Astrocyte of the cerebellum (primary cell): ENCODE measurements at regions not wholly inside any gene's neighbourhood (a gene's known extent, or its start where the extent isn't known, plus 50 kb on each side); places are given as distances from the start of the nearest gene placed in this dataset.

Experiments
- DNase-seq: peaks from one replicate; pipeline ENCODE4 v3.0.0-alpha.2; 2011; ENCODE audit warnings: low read depth
- H3K4me3 ChIP-seq: 2 replicates; pipeline ENCODE4 v1.5.1; 2011; ENCODE audit warnings: mild to moderate bottlenecking, low read depth, low read length, moderate library complexity
- in situ Hi-C: cut with HindIII; loops from 2 replicates; pipeline ENCODE4 v1.10.0; 2017; ENCODE audit warnings: low sequenced_read_pairs
- TF ChIP-seq, protein P1 (sequence below): IDR thresholded peaks from 2 replicates; pipeline ENCODE4 v1.5.1; 2012; ENCODE audit warnings: low read length, low read depth, moderate library complexity, mild to moderate bottlenecking; ENCODE audit errors: missing control alignments

DNA sequence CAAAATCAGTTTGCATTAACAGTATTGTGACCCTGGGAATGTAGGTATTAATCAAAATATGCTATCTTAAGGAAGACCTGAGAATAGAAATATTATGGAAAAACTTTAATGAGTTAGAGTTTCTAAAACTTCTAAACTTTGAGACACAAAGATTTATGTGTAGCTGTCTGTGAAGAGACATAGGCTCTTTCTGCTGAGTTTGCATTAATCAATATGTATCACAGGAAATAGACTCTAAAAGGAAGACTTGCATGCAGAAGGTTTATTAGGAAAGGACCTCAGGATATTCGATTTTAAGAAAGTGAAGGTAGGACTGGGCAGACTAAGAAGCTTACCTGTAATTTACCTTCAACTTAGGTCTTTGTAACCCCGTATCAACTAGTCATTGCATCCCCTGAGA, 494.8 kb upstream of the NRXN1 start:
- DNase-seq: no peak
- H3K4me3 ChIP-seq: no peak overlapping the region
- in situ Hi-C loops: no loop called here
- TF ChIP-seq, protein P1, sequence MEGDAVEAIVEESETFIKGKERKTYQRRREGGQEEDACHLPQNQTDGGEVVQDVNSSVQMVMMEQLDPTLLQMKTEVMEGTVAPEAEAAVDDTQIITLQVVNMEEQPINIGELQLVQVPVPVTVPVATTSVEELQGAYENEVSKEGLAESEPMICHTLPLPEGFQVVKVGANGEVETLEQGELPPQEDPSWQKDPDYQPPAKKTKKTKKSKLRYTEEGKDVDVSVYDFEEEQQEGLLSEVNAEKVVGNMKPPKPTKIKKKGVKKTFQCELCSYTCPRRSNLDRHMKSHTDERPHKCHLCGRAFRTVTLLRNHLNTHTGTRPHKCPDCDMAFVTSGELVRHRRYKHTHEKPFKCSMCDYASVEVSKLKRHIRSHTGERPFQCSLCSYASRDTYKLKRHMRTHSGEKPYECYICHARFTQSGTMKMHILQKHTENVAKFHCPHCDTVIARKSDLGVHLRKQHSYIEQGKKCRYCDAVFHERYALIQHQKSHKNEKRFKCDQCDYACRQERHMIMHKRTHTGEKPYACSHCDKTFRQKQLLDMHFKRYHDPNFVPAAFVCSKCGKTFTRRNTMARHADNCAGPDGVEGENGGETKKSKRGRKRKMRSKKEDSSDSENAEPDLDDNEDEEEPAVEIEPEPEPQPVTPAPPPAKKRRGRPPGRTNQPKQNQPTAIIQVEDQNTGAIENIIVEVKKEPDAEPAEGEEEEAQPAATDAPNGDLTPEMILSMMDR: no peak

DNA sequence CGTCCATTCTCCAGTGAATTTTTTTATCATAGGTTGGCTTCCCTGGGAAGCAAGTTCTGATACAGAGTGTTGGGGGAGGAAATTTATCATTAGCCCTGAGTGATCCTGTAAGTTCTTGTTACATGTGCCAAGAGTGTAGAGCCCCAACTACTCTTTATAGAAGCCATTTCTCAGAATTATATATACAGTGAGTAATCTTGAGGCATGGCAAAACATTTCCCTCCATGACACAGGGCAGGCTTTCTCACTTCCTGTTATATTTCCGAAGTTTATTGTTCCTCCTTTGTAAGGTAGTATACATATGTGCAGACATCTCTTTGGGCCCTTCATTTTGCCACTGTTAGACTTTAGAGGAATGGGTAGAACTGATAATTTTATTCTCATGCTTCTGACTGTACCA, 484.7 kb upstream of the NRXN1 start:
- TF ChIP-seq, protein P1: no peak
- no peak for DNase-seq
- no peak overlapping the region for H3K4me3 ChIP-seq
- in situ Hi-C loops: no loop called here

DNA sequence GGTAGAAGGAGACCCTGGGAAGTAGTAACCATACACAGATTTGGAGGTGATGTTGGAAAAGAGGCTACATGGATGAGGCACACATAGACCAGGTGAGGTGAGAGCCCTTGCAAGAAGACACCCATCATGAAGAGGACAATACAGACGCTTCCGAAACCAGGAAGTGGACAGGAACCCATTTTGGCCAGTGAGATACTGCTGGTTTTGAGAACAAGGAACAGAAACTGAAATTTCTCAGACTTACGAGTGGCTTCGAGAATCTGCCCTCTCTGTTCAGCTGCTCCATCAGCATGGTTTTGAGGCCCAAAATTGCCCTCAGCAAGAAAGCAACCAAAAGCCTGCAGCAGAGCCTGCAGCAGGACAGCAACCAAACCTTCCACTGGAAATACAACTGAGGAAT, 479.1 kb upstream of the NRXN1 start:
- TF ChIP-seq, protein P1: no peak
- no peak for DNase-seq
- no peak overlapping the region for H3K4me3 ChIP-seq
- in situ Hi-C loops: no loop called here

DNA sequence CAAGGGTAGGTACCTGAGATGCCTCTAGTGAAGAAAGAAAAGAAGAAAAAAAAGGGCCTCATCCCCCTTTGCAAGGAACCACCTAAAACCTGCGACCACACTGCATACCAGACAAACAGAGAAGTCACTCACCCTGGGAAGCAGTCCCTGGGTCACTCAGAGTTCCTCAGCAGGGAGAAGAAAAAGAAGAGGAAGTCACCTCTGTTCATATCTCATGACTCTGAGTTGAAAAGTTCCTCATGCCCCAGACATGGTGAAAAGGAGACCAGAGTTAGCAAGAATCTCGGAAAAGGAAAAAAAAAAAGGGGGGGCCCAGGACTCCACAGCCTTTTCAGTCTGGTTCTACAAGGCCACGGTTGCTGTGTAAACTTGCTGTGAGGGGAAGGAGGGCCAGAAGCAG, 478.4 kb upstream of the NRXN1 start:
- in situ Hi-C loops: no loop called here
- TF ChIP-seq, protein P1: no peak
- H3K4me3 ChIP-seq: no peak overlapping the region
- no peak for DNase-seq

DNA sequence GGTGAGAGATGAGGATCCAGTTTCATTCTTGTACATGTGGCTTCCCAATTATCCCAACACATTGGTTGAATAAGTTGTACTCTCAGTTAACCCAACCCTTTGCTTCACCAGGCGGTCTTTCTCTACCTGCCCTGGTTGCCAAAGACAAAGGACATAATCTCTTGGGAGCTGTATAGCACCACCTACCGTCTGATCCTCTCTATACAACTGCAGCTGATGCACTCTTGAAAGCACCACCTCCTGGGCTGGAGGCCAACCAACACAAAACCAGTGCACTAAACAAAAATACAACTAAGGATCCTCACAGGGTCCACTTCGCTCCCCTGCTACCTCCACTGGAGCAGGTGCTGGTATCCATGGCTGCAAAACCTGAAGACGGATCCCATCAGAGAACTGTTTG, 473.6 kb upstream of the NRXN1 start:
- in situ Hi-C loops: no loop called here
- H3K4me3 ChIP-seq: no peak overlapping the region
- TF ChIP-seq, protein P1: no peak
- DNase-seq: no peak

DNA sequence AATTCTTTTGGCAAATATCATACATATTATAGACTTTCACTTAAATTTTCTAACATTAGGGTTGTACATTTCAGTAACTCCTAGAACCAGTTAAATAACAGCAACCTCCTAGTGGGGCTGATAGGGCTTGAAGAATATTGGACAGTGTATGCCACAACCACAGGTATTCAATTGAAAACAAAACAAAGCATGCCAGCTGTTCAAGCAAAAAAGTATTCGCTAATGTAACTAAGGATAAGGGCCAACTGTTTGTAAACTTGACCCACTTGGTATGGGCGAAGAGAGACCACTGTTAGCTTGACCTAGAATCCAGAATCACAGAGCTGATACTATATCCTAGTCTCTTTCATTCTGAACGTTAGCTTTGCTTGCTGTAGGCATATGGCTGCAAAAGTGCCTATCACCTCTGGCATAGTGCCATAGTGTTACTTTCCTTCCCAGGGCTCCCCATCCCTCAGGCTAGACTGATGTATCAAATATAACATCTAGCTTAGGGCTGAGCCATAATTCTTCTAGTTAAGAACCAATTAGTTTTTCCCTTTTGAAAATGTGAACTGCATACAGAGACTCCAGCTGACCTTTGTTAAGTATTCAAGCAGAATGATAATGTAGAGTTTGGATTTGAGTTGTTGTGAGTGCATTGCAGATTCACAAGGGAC, 458.8 kb upstream of the NRXN1 start:
- DNase-seq: peak; percentile 3
- H3K4me3 ChIP-seq: no peak overlapping the region
- in situ Hi-C loops: no loop called here
- TF ChIP-seq, protein P1: no peak
